NCI-H1694 treated with DMSO at 0.1 percent for 48 hours (cell line): ENCODE measurements at regions not wholly inside any gene's neighbourhood (a gene's known extent, or its start where the extent isn't known, plus 50 kb on each side); places are given as distances from the start of the nearest gene placed in this dataset.
A peak's percentile ranks its signal among the peaks of the same experiment; 100 is the strongest.

Experiments
- DNase-seq: peaks from one replicate; lab custom pipeline; 2025; lab: John Stamatoyannopoulos, UW

DNA sequence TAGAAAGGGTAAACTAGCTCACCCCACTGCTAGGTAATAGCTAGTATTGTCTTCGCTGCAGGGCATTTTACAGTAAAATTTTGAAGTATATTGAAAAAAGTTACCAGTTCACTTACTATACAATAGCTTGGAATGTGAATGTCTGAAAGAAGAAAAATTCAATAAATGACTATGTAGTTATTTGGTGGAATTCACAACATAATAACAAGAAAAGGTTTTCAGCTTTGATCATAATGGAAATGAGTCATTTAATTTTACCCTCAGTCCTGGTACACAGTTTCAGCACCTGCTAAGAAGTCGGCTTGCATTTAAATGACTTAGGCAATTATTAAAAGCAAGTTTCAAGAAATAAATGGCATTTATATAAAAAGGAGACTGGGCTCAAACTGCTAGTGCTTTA lies 90.4 kb downstream of the NUP35 start:
- no peak for DNase-seq

DNA sequence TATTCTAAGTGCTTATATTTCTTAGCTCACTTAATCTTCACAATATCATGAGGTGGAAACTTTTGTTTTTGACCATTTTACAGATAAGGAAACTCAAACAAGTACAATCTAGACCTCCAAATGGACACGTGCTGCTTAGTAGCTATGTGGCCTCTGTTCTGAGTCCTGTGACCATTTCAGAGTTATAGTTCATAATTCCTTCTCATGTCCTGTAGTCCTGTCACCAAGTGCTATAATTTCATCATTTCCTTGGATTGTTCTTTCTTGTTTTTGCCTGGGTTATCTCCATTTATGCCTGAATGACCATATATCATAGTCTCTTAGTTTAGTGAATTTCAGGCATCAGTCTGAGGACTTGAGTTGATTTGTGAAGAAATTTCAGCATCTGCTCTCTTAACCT lies 91.7 kb downstream of the NUP35 start:
- DNase-seq = no peak

DNA sequence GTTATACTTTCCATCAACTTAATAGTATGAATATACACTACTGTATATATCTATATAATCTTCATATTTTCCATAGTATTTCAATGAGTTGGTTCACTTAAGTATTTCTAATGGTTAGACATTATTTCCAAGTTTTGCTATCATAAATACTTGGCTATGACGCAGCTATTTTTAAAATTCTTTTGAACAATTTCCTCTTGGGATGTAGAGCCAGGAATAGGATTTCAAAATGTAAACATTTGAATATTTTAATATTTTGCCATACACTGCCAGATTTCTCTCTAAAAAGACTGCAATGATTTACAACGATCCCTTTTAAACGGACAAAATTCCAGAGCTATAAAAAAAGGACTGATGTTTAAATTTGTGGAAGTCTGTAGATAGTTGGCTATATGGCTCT lies 95.6 kb downstream of the NUP35 start:
- no peak for DNase-seq

DNA sequence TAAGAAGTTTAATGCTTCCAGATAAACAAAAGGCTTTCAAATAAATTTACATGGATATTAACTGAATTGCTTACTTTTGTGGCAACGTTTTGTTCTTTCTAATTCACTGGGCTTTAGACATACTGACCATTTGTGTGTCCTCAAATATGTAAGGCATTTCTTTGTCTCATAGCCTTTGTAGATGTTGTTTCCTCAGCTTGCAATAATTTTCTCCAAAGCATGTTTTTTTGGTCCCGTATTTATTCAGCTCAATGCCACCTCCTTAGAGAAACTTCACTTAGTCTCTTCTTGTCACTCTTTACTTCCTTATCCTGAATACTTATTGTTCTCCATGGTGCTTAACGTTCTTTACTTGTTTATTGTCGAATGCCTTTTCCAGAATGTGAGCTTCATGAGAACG lies 98.5 kb downstream of the NUP35 start:
- DNase-seq = no peak

DNA sequence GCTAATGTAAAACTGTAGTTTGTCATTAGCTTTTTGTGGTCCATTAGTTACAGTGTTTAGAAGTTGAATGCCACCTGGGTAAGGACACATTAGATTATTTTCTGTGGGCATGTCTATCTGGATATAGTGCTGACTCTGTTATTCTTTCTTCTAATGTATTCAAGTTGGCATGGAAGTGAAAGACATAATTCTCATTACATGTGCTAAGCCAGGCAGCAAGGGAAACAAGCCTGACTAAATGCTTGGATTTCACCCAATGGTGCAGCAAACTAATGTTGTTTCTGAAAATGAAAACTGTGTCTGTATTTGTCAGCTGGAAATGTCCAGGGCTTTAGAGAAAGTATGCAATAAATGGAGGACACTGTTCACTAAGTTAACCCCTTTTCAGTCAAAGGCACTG lies 100.7 kb downstream of the NUP35 start:
- DNase-seq = peak; percentile 15

DNA sequence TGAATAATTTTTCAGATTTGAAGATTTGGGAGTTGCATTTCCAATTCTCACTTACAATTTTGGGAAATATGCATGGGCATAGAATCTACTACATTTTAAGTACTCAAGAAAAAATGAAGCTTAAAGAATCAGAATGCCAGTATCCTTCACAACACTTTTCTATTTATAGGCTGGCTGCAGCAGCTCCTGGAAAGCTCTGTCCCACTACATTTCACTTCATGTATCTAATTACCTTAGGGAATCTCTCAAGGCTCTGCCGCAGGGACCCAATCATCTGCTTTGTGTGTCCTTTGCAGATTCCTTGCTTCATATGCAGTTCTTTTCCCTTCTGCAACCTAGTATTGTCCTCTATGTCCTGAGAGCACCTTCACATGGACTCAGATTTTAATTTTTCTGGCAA lies 102.9 kb downstream of the NUP35 start:
- DNase-seq = no peak

DNA sequence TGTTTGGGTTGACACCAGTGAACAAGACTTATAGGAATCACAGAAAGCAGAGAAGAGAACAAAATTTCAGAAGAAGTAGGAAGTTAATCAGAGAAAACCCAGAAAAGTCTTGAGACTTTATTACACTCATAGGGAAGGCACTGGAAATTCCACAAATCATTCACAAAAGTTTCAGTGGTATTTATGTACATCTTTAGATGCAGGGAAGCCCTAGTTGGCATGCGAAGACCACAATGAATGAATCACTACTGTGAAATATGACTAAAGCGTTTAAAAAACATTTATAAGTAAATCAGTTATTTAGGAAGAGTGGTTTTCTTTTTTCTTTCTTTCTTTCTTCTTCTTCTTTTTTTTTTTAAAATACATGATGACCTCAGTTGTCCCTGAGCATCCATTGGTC lies 105.1 kb downstream of the NUP35 start:
- no peak for DNase-seq

DNA sequence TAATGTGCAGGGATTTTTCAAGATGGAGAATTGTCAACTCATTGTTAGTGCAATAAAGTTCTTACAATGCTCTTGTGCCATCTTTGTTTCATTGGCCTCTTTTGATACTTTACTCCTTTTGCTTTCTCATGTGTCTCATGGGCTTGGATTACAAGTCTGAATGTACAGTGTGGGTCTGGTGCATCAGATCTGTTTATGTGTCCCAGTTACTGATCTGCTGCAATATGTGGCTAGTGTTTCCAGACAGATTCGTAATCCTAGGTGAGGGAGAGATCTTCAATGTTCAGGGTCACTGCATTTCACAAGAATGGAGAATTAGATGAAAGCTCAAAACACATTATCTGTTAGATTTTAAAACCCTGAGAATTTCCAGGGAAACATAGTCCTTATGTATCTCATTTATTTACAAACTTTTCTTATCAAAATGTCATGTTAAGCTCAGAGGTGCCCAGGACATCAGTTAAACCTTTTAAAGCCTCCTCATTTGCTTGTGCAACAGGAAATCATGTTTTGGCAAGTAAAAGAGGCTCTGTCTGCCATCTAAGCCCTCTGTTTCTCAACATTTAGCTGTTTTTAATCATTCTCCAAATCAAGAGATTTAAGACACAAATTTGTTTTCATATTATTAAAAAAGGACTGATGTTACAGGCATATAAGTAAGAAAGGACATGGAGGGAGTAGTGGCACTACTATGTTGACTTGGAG lies 108.1 kb downstream of the NUP35 start:
- DNase-seq = no peak

DNA sequence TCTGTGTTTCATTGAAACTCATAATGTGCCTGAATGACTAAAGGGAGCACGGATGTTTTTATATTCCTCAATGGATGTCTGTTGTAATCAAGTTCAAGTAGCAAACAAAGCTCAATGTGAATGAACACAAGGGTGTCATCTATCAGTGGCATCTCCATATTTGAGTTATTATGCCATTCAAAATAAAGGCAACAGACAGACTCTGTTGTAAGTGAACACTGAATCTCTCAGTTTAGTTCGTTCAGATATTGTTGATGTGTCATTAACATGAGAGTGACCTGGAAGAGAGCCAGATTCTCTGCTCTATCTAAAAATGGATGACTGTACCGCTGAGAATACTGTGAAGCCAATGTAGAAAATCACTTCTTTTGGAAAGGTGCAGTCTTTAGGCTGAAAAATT lies 118.7 kb downstream of the NUP35 start:
- peak; percentile 35 for DNase-seq

DNA sequence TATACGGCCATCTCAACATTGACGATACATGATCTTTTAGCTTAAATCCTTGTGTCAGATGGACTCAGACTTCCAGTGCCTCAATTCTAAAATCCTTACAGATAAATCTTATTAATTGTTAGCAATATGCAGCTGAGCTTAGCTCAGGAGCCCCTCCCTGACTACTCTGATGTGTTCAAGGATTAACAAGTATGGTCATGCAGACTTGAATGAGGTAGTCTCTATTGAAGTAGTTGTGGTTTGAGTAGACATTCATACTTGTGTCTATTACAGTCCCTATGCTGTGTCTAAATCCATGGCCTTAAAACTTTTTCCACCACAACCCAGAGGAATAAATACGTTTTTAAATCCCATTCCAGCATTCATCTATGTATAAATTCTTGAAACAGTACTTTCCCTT lies 119.5 kb downstream of the NUP35 start:
- no peak for DNase-seq

DNA sequence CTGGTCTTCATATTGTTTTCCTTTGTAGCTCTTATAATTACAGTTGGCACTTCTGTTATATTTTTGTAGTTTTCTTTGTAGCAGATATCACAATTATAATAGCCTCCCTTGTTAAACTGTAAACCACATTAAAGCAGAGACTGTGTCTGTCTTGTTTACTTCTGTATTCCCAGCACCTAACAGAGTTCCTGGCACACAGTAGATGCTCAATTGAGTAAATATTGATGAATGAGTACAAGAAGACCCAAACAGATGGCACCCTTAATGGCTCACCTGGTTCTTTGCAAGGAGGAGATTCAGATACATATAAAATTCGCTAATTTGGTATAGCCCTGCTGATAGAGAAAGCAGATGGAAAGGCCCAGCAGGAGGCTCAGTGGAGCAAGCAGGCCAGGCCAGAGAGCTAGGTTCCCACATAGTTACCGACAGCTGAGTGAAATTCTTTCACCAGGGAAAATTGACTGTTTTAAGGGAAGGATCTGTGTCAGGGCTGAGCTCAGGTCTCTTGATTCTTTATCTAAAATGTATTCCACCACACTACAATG lies 120.1 kb downstream of the NUP35 start:
- peak; percentile 73 for DNase-seq

DNA sequence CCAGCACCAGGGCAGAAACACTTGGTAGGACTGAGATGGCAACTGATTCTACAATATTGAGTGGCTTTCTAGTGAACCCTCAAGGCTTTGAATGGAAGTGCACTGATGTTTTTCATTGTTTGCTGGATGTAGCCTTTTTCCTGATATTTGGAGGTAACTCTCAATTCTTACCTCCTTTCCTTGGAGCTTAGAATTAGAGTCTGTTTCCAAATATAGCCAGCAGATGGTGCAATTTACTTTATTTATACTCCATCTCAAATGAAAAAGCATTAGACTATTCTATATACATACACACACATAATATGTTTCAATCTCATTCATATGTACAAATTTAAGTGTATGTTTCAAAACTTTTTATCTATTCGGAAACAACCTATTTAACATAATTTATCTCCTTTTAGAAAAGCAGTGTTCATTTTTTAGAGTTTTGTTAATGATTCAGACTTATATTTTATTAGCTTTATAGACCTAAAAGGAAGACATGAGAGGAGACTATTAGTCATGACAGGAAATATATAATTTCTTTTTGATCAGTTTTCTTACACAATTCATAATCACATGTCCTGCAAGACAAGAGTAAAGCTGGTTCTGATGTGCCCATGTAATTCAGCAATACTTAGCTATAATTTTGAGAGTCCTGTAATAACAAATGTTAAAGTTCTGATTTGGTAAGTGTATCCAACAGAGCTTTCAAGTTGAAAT lies 124.8 kb downstream of the NUP35 start:
- DNase-seq = peak; percentile 77

DNA sequence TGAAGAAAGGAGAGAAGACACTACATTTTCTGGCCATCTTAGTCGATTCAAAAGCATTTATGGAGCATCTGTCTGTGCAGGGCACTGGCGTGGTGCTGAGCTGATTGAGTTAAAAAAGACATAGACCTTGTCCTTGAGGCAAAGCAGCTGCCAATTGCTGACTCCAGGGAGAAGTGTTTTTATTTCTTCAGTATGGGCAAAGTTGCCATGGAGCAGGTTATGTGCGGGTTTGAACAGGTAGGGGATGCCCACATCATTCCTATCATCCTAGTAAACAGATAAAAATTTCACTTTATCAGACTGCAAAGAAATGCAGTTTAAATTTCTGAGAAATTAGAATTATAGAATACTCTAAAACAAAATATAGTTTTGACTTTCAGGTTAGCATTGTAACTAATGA lies 125.8 kb downstream of the NUP35 start:
- no peak for DNase-seq

DNA sequence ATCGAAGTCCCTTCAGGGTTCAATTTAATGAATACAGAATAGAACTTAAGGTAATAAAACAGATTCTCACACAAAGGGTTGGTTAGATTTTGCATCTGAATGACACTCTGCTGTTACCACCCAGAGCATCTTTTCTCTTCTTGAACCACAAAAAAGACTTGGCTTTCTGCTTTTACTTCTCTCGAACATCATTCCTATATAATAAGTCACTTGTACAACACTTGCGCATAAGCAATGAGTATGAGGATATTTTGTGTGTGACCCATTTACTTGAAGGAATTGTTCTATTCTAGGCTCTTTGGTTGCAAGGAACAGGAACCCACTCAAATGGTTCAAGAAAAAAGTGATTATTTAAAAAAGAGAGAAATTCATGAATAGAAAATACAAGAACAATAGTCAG lies 126.2 kb downstream of the NUP35 start:
- DNase-seq = no peak

DNA sequence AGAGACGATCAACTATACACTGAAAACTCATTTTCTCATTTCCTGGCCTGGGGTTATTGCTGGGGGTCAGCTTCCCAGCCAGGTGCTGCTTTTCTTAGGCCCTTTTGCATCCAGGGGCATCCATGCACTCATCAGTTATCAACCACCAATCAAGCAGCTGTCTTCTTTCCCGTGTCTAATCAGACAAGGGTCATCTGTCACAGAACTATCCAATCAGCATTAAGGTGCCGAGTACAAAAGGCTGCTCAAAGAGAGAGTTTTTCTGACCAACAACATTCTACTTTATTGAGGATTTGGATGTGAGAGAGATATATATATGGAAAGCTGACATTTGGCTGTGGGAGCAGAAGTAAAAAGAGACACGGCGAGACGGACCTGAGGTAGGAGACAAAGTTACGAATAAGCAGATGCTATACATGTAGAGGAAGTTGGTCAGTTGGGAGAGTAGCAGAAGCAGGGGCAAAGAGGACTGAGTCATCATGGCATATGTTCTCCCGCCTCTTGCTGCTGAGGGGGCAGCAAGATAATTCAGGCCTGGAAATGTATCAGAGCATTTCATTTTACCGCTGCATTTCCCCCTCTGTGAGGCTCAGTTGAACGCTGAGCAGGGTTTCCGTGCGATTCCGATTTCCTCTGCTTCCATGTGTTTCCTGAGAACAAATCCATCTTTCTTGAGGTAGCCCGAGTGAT lies 129.3 kb downstream of the NUP35 start:
- DNase-seq = no peak

DNA sequence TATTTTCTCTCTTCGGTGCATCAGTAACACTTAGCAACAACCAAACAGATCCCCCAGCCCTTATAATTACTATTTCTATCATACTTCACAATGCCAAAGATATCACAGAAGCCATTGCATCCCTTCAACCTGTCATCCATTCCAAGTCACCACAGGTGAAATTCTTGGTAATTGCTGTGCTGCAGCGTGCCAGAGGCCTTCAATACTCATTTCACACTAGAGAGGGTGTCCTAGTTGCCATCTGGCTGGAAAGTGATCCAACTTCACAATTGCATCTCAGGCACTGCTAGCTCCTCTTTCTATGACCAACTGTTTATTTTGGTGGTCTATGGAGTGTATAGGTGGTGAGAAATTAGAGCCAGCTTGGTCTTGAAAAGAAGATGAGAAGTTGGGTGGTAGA lies 131.2 kb downstream of the NUP35 start:
- no peak for DNase-seq

DNA sequence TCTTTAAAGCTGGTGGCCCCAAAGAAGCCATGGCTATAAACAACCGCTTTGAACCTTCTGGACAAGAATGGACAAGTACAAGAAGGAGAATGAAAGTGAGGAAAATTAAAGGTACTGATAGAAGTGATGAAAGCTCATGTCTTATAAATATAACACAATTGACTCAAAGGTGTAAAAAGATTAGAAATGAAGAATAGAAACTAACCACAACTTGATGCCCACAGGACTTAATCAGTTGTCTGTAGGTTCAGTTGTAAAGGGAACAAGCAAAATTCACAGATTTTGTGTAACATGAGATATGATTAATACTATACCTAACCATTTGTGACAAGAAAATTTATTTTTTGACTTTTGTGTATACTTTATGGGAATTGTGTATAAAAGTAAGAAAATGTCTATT lies 135.7 kb downstream of the NUP35 start:
- DNase-seq = no peak

DNA sequence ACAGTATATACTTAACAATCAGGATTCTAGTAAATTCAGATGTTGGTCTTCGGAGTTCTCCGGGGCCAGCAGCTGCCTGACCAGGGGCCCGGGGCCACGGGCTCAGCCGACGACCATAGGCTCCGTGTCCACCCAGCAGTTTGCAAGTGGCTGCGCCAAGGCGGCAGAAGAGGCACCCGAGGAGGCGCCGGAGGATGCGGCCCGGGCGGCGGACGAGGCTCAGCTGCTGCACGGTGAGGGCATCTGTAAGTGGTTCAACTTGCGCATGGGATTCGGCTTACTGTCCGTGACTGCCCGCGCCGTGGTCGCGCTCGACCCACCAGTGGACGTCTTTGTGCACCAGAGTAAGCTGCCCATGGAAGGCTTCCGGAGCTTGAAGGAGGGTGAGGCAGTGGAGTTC lies 136.3 kb downstream of the NUP35 start:
- no peak for DNase-seq

DNA sequence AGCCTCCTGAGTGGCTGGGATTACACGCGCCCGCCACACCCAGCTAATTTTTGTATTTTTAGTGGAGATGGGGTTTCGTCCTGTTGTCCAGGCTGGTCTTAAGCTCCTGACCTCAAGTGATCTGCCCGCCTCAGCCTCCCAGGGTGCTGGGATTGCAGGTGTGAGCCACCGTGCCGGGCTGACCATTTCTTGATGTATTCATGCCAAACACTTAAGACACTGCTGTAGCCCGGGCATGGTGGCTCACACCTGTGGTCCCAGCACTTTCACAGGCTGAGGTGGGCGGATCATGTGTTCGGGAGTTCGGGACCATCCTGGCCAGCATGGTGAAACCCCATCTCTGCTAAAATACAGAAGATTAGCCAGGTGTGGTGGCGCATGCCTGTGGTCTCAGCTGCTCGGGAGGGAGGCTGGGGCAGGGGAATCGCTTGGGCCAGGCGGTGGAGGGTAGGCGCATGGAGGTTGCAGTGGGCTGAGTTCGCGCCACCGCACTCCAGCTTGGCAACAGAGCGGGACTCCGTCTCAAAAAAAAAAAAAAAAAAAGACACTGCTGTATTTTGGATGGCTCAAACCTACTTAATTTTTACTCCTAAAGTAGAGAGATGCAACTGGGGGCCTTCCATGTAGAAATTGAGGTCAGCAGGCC lies 140.8 kb downstream of the NUP35 start:
- DNase-seq = no peak

DNA sequence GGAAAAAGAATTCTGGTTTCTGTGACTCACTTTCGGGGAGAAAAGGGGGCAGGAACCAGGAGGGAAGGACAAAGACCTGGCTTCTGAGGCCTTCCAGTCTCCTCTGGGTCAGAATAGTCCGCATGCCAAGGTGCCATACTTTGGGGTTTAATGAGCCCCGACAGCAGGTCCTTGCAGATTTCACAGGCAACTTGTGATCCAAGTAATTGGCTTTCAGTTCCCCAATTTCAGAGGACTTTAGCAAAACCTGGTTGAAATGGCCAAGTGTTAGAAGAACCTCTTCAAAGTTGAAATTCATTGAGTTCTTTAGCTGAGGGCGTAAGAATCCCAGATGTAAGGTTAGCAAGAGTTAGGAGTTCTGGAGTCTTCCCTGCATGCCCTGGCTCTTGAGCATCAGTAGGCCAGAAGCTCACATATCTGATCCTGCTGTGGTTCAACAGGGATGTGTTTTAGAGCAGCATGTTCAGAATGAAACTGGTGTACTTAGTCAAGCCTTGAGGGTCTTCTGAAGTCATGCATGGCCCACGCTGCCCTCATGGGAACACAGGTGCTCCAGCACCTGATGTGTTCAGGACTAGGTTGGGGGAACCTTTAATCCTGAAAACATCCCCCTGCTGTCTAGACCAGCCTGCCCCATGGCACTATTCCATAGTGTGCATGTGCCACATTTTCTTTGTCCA lies 143.0 kb downstream of the NUP35 start:
- no peak for DNase-seq

DNA sequence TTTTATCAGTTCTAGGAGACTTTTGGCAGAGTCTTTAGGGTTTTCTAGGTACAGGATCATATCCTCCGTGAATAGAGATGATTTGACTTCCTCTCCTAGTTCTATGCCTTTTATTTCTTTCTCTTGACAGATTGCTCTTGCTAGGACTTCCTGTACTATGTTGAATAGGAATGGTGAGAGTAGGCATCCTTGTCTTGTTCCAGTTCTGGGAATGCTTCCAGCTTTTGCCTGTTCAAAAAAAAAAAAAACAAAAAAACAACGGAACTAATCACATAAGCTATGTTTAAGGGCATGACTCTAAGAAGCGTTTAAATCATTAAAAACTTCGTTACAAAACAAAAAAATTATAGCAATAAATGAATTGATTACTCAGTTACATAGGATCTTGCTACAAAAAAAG lies 145.7 kb downstream of the NUP35 start:
- no peak for DNase-seq

DNA sequence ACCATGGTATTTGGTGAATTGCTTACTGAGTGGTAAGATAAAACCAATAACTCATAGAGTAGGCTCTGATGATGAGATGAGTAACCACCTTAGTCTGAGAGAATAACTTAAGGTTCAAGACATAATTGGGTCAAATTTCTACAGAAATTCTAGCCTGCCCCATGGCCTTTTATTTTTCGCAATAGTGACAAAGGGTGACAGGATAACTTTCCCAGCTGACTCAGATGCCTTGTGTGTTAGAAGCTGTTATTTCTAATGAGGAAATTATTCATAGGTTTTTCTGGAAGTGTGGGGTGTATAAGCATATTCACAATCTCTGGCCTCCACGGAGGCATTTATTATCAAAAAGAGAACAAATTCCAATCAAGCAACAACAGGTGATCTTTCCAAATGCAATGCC lies 159.0 kb downstream of the NUP35 start:
- no peak for DNase-seq
